Trophoblast cell (in vitro differentiated cells and primary cell): ENCODE measurements at regions not wholly inside any gene's neighbourhood (a gene's known extent, or its start where the extent isn't known, plus 50 kb on each side); places are given as distances from the start of the nearest gene placed in this dataset.

Source experiments
- DNase-seq, 2 donors: peaks; one replicate each; pipeline ENCODE4 v3.0.0-alpha.2; 2016
- H2AFZ ChIP-seq: 2 replicates; pipeline ENCODE4 v1.6.1; 2013; ENCODE audit warnings: low read length, moderate library complexity, mild to moderate bottlenecking; ENCODE audit not compliant: insufficient read depth, poor library complexity
- H2AK5ac ChIP-seq: 2 replicates; pipeline ENCODE4 v1.6.1; 2013; ENCODE audit warnings: mild to moderate bottlenecking, low read length
- H2BK120ac ChIP-seq: 2 replicates; pipeline ENCODE4 v1.6.1; 2013; ENCODE audit warnings: low read length, mild to moderate bottlenecking, moderate library complexity; ENCODE audit not compliant: insufficient read depth, poor library complexity
- H2BK12ac ChIP-seq: 2 replicates; pipeline ENCODE4 v1.6.1; 2013; ENCODE audit warnings: mild to moderate bottlenecking, low read length, moderate library complexity
- H2BK5ac ChIP-seq: 2 replicates; pipeline ENCODE4 v1.6.1; 2013; ENCODE audit warnings: low read length, low read depth, moderate library complexity, mild to moderate bottlenecking; ENCODE audit not compliant: poor library complexity
- H3K14ac ChIP-seq: 2 replicates; pipeline ENCODE4 v1.6.1; 2013; ENCODE audit warnings: mild to moderate bottlenecking, low read length
- H3K18ac ChIP-seq: 2 replicates; pipeline ENCODE4 v1.6.1; 2013; ENCODE audit warnings: mild to moderate bottlenecking, low read length
- H3K23ac ChIP-seq: 2 replicates; pipeline ENCODE4 v1.6.1; 2013; ENCODE audit warnings: low read length
- H3K27ac ChIP-seq: 2 replicates; pipeline ENCODE4 v1.5.1; 2013; ENCODE audit warnings: low read depth, mild to moderate bottlenecking, inconsistent platforms, low read length, moderate library complexity
- H3K27me3 ChIP-seq: 2 replicates; pipeline ENCODE4 v1.6.1; 2013; ENCODE audit warnings: inconsistent platforms, mild to moderate bottlenecking, low read length, moderate library complexity; ENCODE audit not compliant: insufficient read depth
- H3K36me3 ChIP-seq, 2 experiments: 1 replicate in 1 of 2; 2 replicates in 1 of 2; pipeline ENCODE4 v1.6.1; 2013; ENCODE audit warnings: low read length in 2 of 2, mild to moderate bottlenecking in 2 of 2, moderate library complexity in 1 of 2; ENCODE audit not compliant: insufficient read depth in 2 of 2, control insufficient read depth in 1 of 2
- H3K4ac ChIP-seq: 2 replicates; pipeline ENCODE4 v1.6.1; 2013; ENCODE audit warnings: low read depth, mild to moderate bottlenecking, low read length, moderate library complexity
- H3K4me1 ChIP-seq, 2 experiments: 1 replicate in 1 of 2; 2 replicates in 1 of 2; pipeline ENCODE4 v1.6.1; 2013; ENCODE audit warnings: low read length in 2 of 2, mild to moderate bottlenecking in 2 of 2, moderate library complexity in 1 of 2; ENCODE audit not compliant: insufficient read depth in 2 of 2, control insufficient read depth in 1 of 2
- H3K4me2 ChIP-seq: 2 replicates; pipeline ENCODE4 v1.6.1; 2013; ENCODE audit warnings: inconsistent platforms, mild to moderate bottlenecking, low read length, moderate library complexity
- H3K4me3 ChIP-seq: 2 replicates; pipeline ENCODE4 v1.5.1; 2013; ENCODE audit warnings: mild to moderate bottlenecking, low read depth, low read length, inconsistent platforms
- H3K79me1 ChIP-seq: one replicate; pipeline ENCODE4 v1.6.1; 2013; ENCODE audit warnings: low read length
- H3K79me2 ChIP-seq: 2 replicates; pipeline ENCODE4 v1.6.1; 2013; ENCODE audit warnings: low read length, mild to moderate bottlenecking; ENCODE audit not compliant: control insufficient read depth, insufficient read depth, poor library complexity
- H3K9ac ChIP-seq: 2 replicates; pipeline ENCODE4 v1.6.1; 2013; ENCODE audit warnings: mild to moderate bottlenecking, low read length
- H3K9me3 ChIP-seq: 2 replicates; pipeline ENCODE4 v1.6.1; 2013; ENCODE audit warnings: low read depth, mild to moderate bottlenecking, control low read depth, inconsistent platforms, low read length; ENCODE audit not compliant: insufficient read depth
- H4K12ac ChIP-seq: 2 replicates; pipeline ENCODE4 v1.6.1; 2013; ENCODE audit warnings: low read depth, mild to moderate bottlenecking, low read length, moderate library complexity
- H4K8ac ChIP-seq: 2 replicates; pipeline ENCODE4 v1.6.1; 2013; ENCODE audit warnings: low read depth, mild to moderate bottlenecking, low read length, moderate library complexity
- H4K91ac ChIP-seq: one replicate; pipeline ENCODE4 v1.6.1; 2013; ENCODE audit warnings: low read depth, mild to moderate bottlenecking, low read length, moderate library complexity
- WGBS: extraction: QIAGEN DNeasy Blood & Tissue Kit; methylation state at CpG from one replicate; pipeline ENCODE4 v1.1.7; 2013; ENCODE audit warnings: missing lambda C conversion rate; ENCODE audit not compliant: insufficient read length, insufficient coverage; ENCODE audit errors: extremely low coverage; 5-methylcytosine and 5-hydroxymethylcytosine counted together

GRCh38 chr3:103977417-103977816 is 1389.3 kb upstream of the ALCAM start:
- Histone ChIP-seq H4K8ac (no peak overlapping the region), H2AFZ (no peak overlapping the region), H4K91ac (no peak overlapping the region), H3K4ac (no peak overlapping the region), H3K27ac (no peak overlapping the region), H2BK120ac (no peak overlapping the region), H3K4me2 (no peak overlapping the region), H2BK12ac (no peak overlapping the region), H2AK5ac (no peak overlapping the region), H3K4me3 (no peak overlapping the region), H3K23ac (no peak overlapping the region), H3K14ac (no peak overlapping the region), H3K18ac (no peak overlapping the region), H3K79me2 (no peaks in the 10 kb centered on the region), H3K4me1 (no peaks in the 10 kb centered on the region), H2BK5ac (no peak overlapping the region), H3K9ac (no peak overlapping the region), H3K79me1 (no peaks in the 10 kb centered on the region), H4K12ac (no peak overlapping the region), H3K36me3 (no peaks in the 10 kb centered on the region), H3K9me3 (no peaks in the 10 kb centered on the region), H3K27me3 (no peaks in the 10 kb centered on the region)
- no peak for DNase-seq
- WGBS, result no CpG with 5 or more reads among the region's 2 CpGs

GRCh38 chr3:103991461-103992115 is 1375.1 kb upstream of the ALCAM start:
- H3K9ac ChIP-seq, result no peak overlapping the region
- H3K23ac ChIP-seq, result no peak overlapping the region
- H3K4me3 ChIP-seq, result no peak overlapping the region
- H2AK5ac ChIP-seq, result no peak overlapping the region
- no peak overlapping the region for H3K18ac ChIP-seq
- no peak overlapping the region for H4K8ac ChIP-seq
- no peak overlapping the region for H4K91ac ChIP-seq
- no peak overlapping the region for H2AFZ ChIP-seq
- no peak overlapping the region for H2BK120ac ChIP-seq
- no peaks in the 10 kb centered on the region for H3K79me2 ChIP-seq
- no peak overlapping the region for H2BK5ac ChIP-seq
- no peaks in the 10 kb centered on the region for H3K79me1 ChIP-seq
- DNase-seq, result no peak
- no peak overlapping the region for H4K12ac ChIP-seq
- H3K36me3 ChIP-seq, result no peaks in the 10 kb centered on the region
- no peaks in the 10 kb centered on the region for H3K27me3 ChIP-seq
- no peak overlapping the region for H3K14ac ChIP-seq
- no peaks in the 10 kb centered on the region for H3K9me3 ChIP-seq
- H3K4me2 ChIP-seq, result no peak overlapping the region
- H3K4me1 ChIP-seq, result no peaks in the 10 kb centered on the region
- H3K4ac ChIP-seq, result no peak overlapping the region
- H3K27ac ChIP-seq, result no peak overlapping the region
- H2BK12ac ChIP-seq, result no peak overlapping the region
- WGBS, result no CpG with 5 or more reads among the region's 10 CpGs

- no peak overlapping the region for H3K23ac ChIP-seq
- no peak overlapping the region for H2BK5ac ChIP-seq
- H4K8ac ChIP-seq, result no peak overlapping the region
- no peaks in the 10 kb centered on the region for H3K9me3 ChIP-seq
- DNase-seq, result no peak
- no peak overlapping the region for H2AFZ ChIP-seq
- no peak overlapping the region for H3K4ac ChIP-seq
- no CpG with 5 or more reads among the region's 5 CpGs for WGBS
- no peak overlapping the region for H3K4me2 ChIP-seq
- H3K9ac ChIP-seq, result no peak overlapping the region
- H3K18ac ChIP-seq, result no peak overlapping the region
- H3K14ac ChIP-seq, result no peak overlapping the region
- H3K36me3 ChIP-seq, result no peaks in the 10 kb centered on the region
- H3K4me1 ChIP-seq, result no peaks in the 10 kb centered on the region
- no peaks in the 10 kb centered on the region for H3K79me1 ChIP-seq
- no peak overlapping the region for H4K91ac ChIP-seq
- H2AK5ac ChIP-seq, result no peak overlapping the region
- H2BK12ac ChIP-seq, result no peak overlapping the region
- no peaks in the 10 kb centered on the region for H3K27me3 ChIP-seq
- H2BK120ac ChIP-seq, result no peak overlapping the region
- no peaks in the 10 kb centered on the region for H3K79me2 ChIP-seq
- no peak overlapping the region for H3K4me3 ChIP-seq
- no peak overlapping the region for H3K27ac ChIP-seq
- no peak overlapping the region for H4K12ac ChIP-seq
These were observed 1374.2 kb upstream of the ALCAM start for GRCh38 chr3:103992469-103992868.

- H3K79me2 ChIP-seq, result no peaks in the 10 kb centered on the region
- H3K27me3 ChIP-seq, result no peaks in the 10 kb centered on the region
- H2BK120ac ChIP-seq, result no peak overlapping the region
- DNase-seq, result no peak
- H3K4me1 ChIP-seq, result no peaks in the 10 kb centered on the region
- no peak overlapping the region for H2AFZ ChIP-seq
- no peaks in the 10 kb centered on the region for H3K36me3 ChIP-seq
- H3K4ac ChIP-seq, result no peak overlapping the region
- no peak overlapping the region for H2BK5ac ChIP-seq
- no peaks in the 10 kb centered on the region for H3K9me3 ChIP-seq
- H3K14ac ChIP-seq, result no peak overlapping the region
- no peak overlapping the region for H3K18ac ChIP-seq
- no CpG with 5 or more reads among the region's 1 CpG for WGBS
- no peak overlapping the region for H3K9ac ChIP-seq
- no peak overlapping the region for H3K27ac ChIP-seq
- no peak overlapping the region for H3K23ac ChIP-seq
- H2AK5ac ChIP-seq, result no peak overlapping the region
- no peak overlapping the region for H3K4me2 ChIP-seq
- H3K4me3 ChIP-seq, result no peak overlapping the region
- no peak overlapping the region for H4K8ac ChIP-seq
- no peak overlapping the region for H4K91ac ChIP-seq
- H2BK12ac ChIP-seq, result no peak overlapping the region
- no peak overlapping the region for H4K12ac ChIP-seq
- no peaks in the 10 kb centered on the region for H3K79me1 ChIP-seq
These were observed 1361.8 kb upstream of the ALCAM start for GRCh38 chr3:104004956-104005355.
